Activated naive CD8-positive, alpha-beta T cell treated with anti-CD3 and anti-CD28 coated beads, Interleukin-2, amount 50 U/mL, for 24 hours (primary cell): ENCODE measurements at regions not wholly inside any gene's neighbourhood (a gene's known extent, or its start where the extent isn't known, plus 50 kb on each side); places are given as distances from the start of the nearest gene placed in this dataset.
A peak's percentile ranks its signal among the peaks of the same experiment; 100 is the strongest.

Source experiments
- ATAC-seq: fragments of 150-1000 bp; cut with Tn5 transposase; one replicate; pipeline ENCODE4 v1.10.0; 2021
- DNase-seq: peaks from one replicate; pipeline ENCODE4 v3.0.0; 2021
- H3K27ac Mint-ChIP-seq: one replicate; pipeline ENCODE4 v1.8.0; 2021; ENCODE audit warnings: mild to moderate bottlenecking, mixed read lengths
- H3K27me3 Mint-ChIP-seq: one replicate; pipeline ENCODE4 v1.8.0; 2021; ENCODE audit warnings: mixed read lengths
- H3K36me3 Mint-ChIP-seq: one replicate; pipeline ENCODE4 v1.8.0; 2021; ENCODE audit warnings: low read depth, mixed read lengths
- H3K4me1 Mint-ChIP-seq: one replicate; pipeline ENCODE4 v1.8.0; 2021; ENCODE audit warnings: mixed read lengths
- H3K4me3 Mint-ChIP-seq: one replicate; pipeline ENCODE4 v1.8.0; 2021; ENCODE audit warnings: mild to moderate bottlenecking, moderate library complexity, mixed read lengths
- H3K9me3 Mint-ChIP-seq: one replicate; pipeline ENCODE4 v1.8.0; 2021; ENCODE audit warnings: mixed read lengths

GRCh38 chr2:42924418-42924886, 132.1 kb upstream of the HAAO start:
- Mint-ChIP-seq H3K9me3 (no peaks in the 10 kb centered on the region), H3K27ac (no peak overlapping the region), H3K4me3 (no peak overlapping the region), H3K36me3 (no peaks in the 10 kb centered on the region), H3K4me1 (no peaks in the 10 kb centered on the region), H3K27me3 (no peaks in the 10 kb centered on the region)
- ATAC-seq (no peak), DNase-seq (no peak)

GRCh38 chr2:42923580-42924417, 131.4 kb upstream of the HAAO start:
- no peak overlapping the region for H3K27ac Mint-ChIP-seq
- no peaks in the 10 kb centered on the region for H3K36me3 Mint-ChIP-seq
- no peak for DNase-seq
- no peaks in the 10 kb centered on the region for H3K9me3 Mint-ChIP-seq
- no peaks in the 10 kb centered on the region for H3K4me1 Mint-ChIP-seq
- H3K27me3 Mint-ChIP-seq, result no peaks in the 10 kb centered on the region
- no peak overlapping the region for H3K4me3 Mint-ChIP-seq
- no peak for ATAC-seq

GRCh38 chr2:42922790-42923579, 130.6 kb upstream of the HAAO start:
- Mint-ChIP-seq H3K9me3 (no peaks in the 10 kb centered on the region), H3K27ac (no peak overlapping the region), H3K4me1 (peaks cover 1% of the 10 kb centered on the region), H3K27me3 (no peaks in the 10 kb centered on the region), H3K36me3 (no peaks in the 10 kb centered on the region), H3K4me3 (no peak overlapping the region)
- ATAC-seq (no peak), DNase-seq (no peak)

DNA sequence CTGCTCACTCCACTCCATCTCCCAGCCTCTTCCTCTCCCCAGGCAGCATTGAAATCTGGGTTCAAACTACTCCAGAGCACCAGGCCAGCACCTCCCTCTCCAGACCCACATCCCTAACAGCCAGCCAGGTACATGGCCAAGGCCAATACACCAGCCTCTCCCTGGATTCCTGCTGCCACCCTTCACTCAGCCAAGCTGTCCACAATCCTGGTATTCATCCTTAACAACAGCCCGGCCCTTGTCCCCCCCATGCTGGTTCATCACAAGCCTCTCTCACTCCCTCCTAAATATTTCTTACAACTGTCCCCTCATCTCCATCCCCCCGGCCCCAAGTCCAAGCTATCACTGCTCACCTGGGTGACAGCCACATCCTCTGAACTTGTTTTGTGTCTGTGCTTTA, 129.9 kb upstream of the HAAO start:
- Mint-ChIP-seq H3K4me1 (peaks cover 4% of the 10 kb centered on the region), H3K36me3 (no peaks in the 10 kb centered on the region), H3K9me3 (no peaks in the 10 kb centered on the region), H3K27me3 (no peaks in the 10 kb centered on the region), H3K4me3 (no peak overlapping the region), H3K27ac (no peak overlapping the region)
- ATAC-seq (no peak), DNase-seq (no peak)

GRCh38 chr2:42921721-42922120, 129.3 kb upstream of the HAAO start:
- Mint-ChIP-seq H3K27ac (no peak overlapping the region), H3K9me3 (no peaks in the 10 kb centered on the region), H3K27me3 (no peaks in the 10 kb centered on the region), H3K36me3 (no peaks in the 10 kb centered on the region), H3K4me1 (peaks cover 4% of the 10 kb centered on the region), H3K4me3 (no peak overlapping the region)
- DNase-seq, result no peak
- no peak for ATAC-seq

DNA sequence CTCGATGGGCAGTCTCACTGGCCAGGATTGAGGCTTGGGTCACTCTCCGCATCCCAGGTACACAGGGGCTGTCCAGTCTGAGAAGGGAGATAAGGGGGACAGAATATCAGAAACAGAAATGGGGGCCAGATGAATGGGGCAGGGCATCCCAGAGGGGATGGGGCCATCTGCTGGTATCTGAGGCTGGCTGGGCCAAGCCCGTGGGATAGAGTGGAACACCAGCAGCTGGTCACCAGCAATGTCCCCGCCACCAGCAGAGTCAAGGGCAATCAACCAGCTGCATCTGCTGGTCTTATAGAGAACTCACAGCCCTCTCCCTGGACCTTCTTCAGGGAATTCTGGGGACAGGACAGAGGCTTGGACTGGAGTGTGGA, 128.8 kb upstream of the HAAO start:
- DNase-seq (no peak), ATAC-seq (no peak)
- no peak overlapping the region for H3K4me3 Mint-ChIP-seq
- H3K9me3 Mint-ChIP-seq, result no peaks in the 10 kb centered on the region
- H3K36me3 Mint-ChIP-seq, result no peaks in the 10 kb centered on the region
- no peaks in the 10 kb centered on the region for H3K27me3 Mint-ChIP-seq
- peaks cover 4% of the 10 kb centered on the region for H3K4me1 Mint-ChIP-seq
- H3K27ac Mint-ChIP-seq, result no peak overlapping the region

DNA sequence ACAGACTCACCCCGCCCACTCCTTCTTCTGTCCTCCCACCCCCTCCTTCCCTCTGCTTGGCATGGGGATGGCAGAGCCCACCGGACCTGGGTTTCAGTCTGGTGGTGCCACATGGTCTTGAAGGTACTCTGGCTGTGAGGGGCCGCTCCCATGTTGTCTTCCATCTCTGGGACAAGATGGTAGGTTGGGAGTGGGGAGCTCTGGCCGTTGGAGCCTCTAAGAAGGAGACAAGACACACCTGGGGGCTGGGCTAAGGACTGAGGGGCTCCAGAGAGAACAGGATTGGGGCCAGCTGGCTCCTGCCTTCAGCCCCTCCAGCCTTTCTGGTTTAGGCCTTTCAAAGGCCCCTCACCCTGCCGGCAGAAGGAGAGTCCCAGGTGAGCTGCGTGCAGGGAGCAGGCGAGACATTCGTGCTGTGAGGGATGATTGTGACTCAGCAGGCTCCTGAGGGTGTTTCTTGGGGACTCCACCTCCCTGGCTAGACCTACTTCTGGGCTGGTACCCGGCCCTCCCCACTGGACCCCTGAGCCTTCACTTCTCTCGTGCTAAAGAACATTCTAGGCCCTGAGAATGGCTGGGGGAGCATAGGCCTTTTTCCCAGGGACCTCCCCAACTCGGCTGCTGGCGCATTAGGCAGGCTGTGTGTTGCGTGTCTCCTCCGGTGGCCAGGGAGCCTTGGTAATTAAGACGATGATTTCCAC, 128.2 kb upstream of the HAAO start:
- no peak overlapping the region for H3K27ac Mint-ChIP-seq
- ATAC-seq (no peak), DNase-seq (no peak)
- no peak overlapping the region for H3K4me3 Mint-ChIP-seq
- peaks cover 4% of the 10 kb centered on the region for H3K4me1 Mint-ChIP-seq
- H3K27me3 Mint-ChIP-seq, result no peaks in the 10 kb centered on the region
- H3K9me3 Mint-ChIP-seq, result no peaks in the 10 kb centered on the region
- H3K36me3 Mint-ChIP-seq, result no peaks in the 10 kb centered on the region

- no peak for DNase-seq
- peaks cover 4% of the 10 kb centered on the region for H3K4me1 Mint-ChIP-seq
- no peak for ATAC-seq
- H3K4me3 Mint-ChIP-seq, result no peak overlapping the region
- H3K27me3 Mint-ChIP-seq, result no peaks in the 10 kb centered on the region
- no peaks in the 10 kb centered on the region for H3K9me3 Mint-ChIP-seq
- no peaks in the 10 kb centered on the region for H3K36me3 Mint-ChIP-seq
- no peak overlapping the region for H3K27ac Mint-ChIP-seq
These were observed 126.4 kb upstream of the HAAO start for GRCh38 chr2:42918671-42919318.

DNA sequence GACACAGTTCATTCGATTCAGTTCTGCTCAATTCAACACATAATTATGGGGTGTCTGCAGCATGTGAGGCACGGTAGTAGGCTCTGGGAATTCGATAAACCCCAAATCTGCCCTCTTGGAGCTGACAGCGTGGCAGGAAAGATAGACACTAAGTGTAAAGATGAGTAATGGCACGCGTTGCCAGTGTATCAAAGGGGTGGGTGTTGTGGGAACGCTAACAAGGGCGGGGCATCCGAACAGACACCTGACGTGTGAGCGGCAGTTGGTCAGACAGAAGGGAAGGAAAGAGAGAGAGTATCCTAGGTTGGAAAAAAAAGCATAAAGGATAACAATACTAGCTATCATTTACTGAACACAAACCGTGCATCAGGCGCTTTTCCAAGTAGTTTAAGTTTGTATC, 125.7 kb upstream of the HAAO start:
- no peak for ATAC-seq
- Mint-ChIP-seq H3K36me3 (no peaks in the 10 kb centered on the region), H3K4me1 (peaks cover 8% of the 10 kb centered on the region), H3K9me3 (no peaks in the 10 kb centered on the region), H3K27me3 (no peaks in the 10 kb centered on the region), H3K4me3 (no peak overlapping the region), H3K27ac (no peak overlapping the region)
- no peak for DNase-seq

DNA sequence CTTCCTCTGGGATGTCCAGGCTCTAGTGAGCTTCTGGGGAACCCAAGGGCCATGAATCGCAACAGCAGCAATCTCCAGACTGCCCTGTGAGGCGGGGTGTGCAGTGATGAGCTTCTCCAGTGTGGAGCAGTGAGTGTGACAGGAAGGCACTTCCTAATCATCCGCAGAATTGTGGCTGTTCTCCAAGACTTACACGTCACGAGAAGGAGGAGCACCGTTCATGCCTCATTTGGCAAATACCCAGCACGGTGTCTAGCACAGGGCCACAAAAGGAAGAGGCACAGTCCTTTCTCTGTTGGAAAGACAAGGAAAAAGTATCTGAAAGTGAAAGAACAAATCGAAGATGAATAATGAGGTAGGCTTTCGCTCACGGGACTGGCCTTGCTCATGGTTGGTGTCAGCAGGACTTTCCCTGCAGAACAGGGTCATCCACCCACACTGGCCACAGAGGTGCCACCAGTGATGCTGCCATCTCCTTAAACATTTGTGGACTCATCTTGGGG, 125.1 kb upstream of the HAAO start:
- Mint-ChIP-seq H3K36me3 (no peaks in the 10 kb centered on the region), H3K4me3 (no peak overlapping the region), H3K9me3 (no peaks in the 10 kb centered on the region), H3K4me1 (peaks cover 11% of the 10 kb centered on the region), H3K27ac (no peak overlapping the region), H3K27me3 (no peaks in the 10 kb centered on the region)
- ATAC-seq, result peak; percentile 66
- DNase-seq, result peak; percentile 26

- ATAC-seq (no peak), DNase-seq (no peak)
- H3K4me3 Mint-ChIP-seq, result no peak overlapping the region
- H3K36me3 Mint-ChIP-seq, result no peaks in the 10 kb centered on the region
- H3K27me3 Mint-ChIP-seq, result no peaks in the 10 kb centered on the region
- H3K4me1 Mint-ChIP-seq, result peaks cover 11% of the 10 kb centered on the region
- no peak overlapping the region for H3K27ac Mint-ChIP-seq
- H3K9me3 Mint-ChIP-seq, result no peaks in the 10 kb centered on the region
These were observed 123.9 kb upstream of the HAAO start for GRCh38 chr2:42916324-42916723.

GRCh38 chr2:42914860-42915259, 122.5 kb upstream of the HAAO start:
- ATAC-seq, result no peak

GRCh38 chr2:42914314-42914713, 121.9 kb upstream of the HAAO start:
- H3K4me1 Mint-ChIP-seq, result peaks cover 11% of the 10 kb centered on the region
- DNase-seq (no peak), ATAC-seq (no peak)
- no peaks in the 10 kb centered on the region for H3K36me3 Mint-ChIP-seq
- H3K4me3 Mint-ChIP-seq, result no peak overlapping the region
- H3K27me3 Mint-ChIP-seq, result no peaks in the 10 kb centered on the region
- no peaks in the 10 kb centered on the region for H3K9me3 Mint-ChIP-seq
- H3K27ac Mint-ChIP-seq, result no peak overlapping the region

More at GRCh38 chr2:42914860-42915259, 122.5 kb upstream of the HAAO start:
- H3K4me3 Mint-ChIP-seq, result no peak overlapping the region
- no peaks in the 10 kb centered on the region for H3K27me3 Mint-ChIP-seq
- DNase-seq, result no peak
- H3K36me3 Mint-ChIP-seq, result no peaks in the 10 kb centered on the region
- H3K4me1 Mint-ChIP-seq, result peaks cover 11% of the 10 kb centered on the region
- H3K27ac Mint-ChIP-seq, result no peak overlapping the region
- no peaks in the 10 kb centered on the region for H3K9me3 Mint-ChIP-seq

GRCh38 chr2:42913280-42913878, 121.0 kb upstream of the HAAO start:
- Mint-ChIP-seq H3K27me3 (peaks cover 2% of the 10 kb centered on the region), H3K9me3 (no peaks in the 10 kb centered on the region), H3K36me3 (no peaks in the 10 kb centered on the region), H3K4me1 (peaks cover 11% of the 10 kb centered on the region), H3K4me3 (no peak overlapping the region), H3K27ac (no peak overlapping the region)
- no peak for DNase-seq
- ATAC-seq, result no peak
